Type B pancreatic cell (in vitro differentiated cells): ENCODE measurements at regions not wholly inside any gene's neighbourhood (a gene's known extent, or its start where the extent isn't known, plus 50 kb on each side); places are given as distances from the start of the nearest gene placed in this dataset.

Experiments
- DNase-seq: peaks from one replicate; pipeline ENCODE4 v3.0.0; 2021; ENCODE audit warnings: mixed read lengths; ENCODE audit not compliant: unreplicated experiment; ENCODE audit errors: extremely low spot score
- H3K27ac Mint-ChIP-seq: 2 replicates; pipeline ENCODE4 v1.8.0; 2021; ENCODE audit warnings: mild to moderate bottlenecking, mixed read lengths
- H3K27me3 Mint-ChIP-seq: 2 replicates; pipeline ENCODE4 v1.8.0; 2021; ENCODE audit warnings: mixed read lengths
- H3K36me3 Mint-ChIP-seq: 2 replicates; pipeline ENCODE4 v1.8.0; 2021; ENCODE audit warnings: mixed read lengths
- H3K4me1 Mint-ChIP-seq: one replicate; pipeline ENCODE4 v1.8.0; 2021; ENCODE audit warnings: mixed read lengths; ENCODE audit not compliant: unreplicated experiment
- H3K4me3 Mint-ChIP-seq: 2 replicates; pipeline ENCODE4 v1.8.0; 2021; ENCODE audit warnings: mild to moderate bottlenecking, mixed read lengths
- H3K9me3 Mint-ChIP-seq: 2 replicates; pipeline ENCODE4 v1.8.0; 2021; ENCODE audit warnings: mixed read lengths
- TF ChIP-seq, protein P1 (sequence below): fragments of 200-600 bp; sonication (generic); conservative IDR thresholded peaks from 2 replicates; pipeline ENCODE4 v1.5.0; 2021; ENCODE audit warnings: antibody characterized with exemption, mild to moderate bottlenecking

DNA sequence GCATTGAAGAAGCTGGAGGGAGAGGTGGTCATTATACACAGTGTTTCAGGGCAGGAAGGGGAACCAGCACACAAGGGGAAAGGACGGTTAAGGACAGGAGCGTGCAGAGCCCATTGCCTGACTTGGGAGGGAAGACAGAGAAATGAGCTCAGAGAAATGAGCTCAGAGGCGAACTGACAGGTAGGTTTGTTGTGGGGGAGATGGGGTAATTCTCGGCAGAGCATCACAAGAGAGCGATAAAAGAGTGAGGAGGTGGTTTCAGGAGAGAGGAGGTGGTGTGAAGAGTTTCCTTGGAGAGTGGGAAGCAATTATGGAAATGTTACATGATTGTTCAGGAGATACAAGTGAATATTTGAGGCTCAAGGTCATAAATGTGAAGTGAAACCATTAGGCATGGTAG is 61.0 kb downstream of the MRGPRX1 start:
- Mint-ChIP-seq H3K4me1 (no peaks in the 10 kb centered on the region), H3K27ac (no peak overlapping the region), H3K27me3 (peaks cover 32% of the 10 kb centered on the region), H3K36me3 (no peaks in the 10 kb centered on the region), H3K4me3 (no peak overlapping the region), H3K9me3 (no peaks in the 10 kb centered on the region)
- TF ChIP-seq, protein P1, sequence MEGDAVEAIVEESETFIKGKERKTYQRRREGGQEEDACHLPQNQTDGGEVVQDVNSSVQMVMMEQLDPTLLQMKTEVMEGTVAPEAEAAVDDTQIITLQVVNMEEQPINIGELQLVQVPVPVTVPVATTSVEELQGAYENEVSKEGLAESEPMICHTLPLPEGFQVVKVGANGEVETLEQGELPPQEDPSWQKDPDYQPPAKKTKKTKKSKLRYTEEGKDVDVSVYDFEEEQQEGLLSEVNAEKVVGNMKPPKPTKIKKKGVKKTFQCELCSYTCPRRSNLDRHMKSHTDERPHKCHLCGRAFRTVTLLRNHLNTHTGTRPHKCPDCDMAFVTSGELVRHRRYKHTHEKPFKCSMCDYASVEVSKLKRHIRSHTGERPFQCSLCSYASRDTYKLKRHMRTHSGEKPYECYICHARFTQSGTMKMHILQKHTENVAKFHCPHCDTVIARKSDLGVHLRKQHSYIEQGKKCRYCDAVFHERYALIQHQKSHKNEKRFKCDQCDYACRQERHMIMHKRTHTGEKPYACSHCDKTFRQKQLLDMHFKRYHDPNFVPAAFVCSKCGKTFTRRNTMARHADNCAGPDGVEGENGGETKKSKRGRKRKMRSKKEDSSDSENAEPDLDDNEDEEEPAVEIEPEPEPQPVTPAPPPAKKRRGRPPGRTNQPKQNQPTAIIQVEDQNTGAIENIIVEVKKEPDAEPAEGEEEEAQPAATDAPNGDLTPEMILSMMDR: no peak
- no peak for DNase-seq

DNA sequence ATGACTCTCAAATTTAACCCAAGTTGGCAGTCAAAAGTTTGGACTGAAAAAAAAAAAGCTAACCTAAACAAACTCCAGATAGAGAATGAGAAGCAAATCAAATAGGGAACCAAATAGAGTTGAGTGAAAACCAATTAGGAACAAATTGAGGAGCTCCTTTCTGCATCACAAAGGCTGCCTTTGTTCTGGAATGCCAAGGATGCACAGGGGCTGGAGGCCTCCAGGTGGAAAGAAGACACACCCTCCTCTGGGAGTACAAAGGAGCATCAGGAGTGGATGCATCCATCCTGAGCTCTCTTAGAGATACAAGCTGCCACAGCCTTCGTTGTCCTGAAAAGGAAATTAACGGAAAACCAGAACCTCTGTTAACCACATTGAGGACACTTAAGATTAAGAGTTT is 73.3 kb downstream of the MRGPRX1 start:
- Mint-ChIP-seq H3K4me1 (no peaks in the 10 kb centered on the region), H3K4me3 (no peak overlapping the region), H3K9me3 (no peaks in the 10 kb centered on the region), H3K36me3 (no peaks in the 10 kb centered on the region), H3K27me3 (peaks cover 53% of the 10 kb centered on the region), H3K27ac (no peak overlapping the region)
- TF ChIP-seq, protein P1: no peak
- no peak for DNase-seq

DNA sequence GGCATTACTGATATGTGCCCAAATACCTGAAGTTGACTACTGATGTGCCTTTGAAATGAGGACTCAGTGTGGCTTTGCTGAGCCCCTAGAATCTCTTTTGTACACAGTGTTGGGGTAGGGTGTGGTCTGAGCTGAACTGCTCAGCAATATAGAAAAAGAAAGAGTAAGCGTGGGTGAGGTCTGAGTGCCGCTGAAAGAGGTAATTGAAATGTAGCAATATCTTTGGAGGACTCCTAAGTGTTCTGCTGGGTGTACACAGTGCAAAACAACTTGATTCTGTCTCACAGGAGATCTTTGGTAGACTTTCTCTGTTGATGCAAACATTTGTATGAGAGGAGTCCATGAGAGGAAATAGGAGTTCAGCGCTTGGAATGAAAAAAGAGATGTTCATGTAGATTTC is 73.7 kb upstream of the PTPN5 start:
- Mint-ChIP-seq H3K36me3 (no peaks in the 10 kb centered on the region), H3K4me3 (no peak overlapping the region), H3K27ac (no peak overlapping the region), H3K9me3 (no peaks in the 10 kb centered on the region), H3K27me3 (peaks cover 53% of the 10 kb centered on the region), H3K4me1 (no peaks in the 10 kb centered on the region)
- TF ChIP-seq, protein P1: no peak
- no peak for DNase-seq

DNA sequence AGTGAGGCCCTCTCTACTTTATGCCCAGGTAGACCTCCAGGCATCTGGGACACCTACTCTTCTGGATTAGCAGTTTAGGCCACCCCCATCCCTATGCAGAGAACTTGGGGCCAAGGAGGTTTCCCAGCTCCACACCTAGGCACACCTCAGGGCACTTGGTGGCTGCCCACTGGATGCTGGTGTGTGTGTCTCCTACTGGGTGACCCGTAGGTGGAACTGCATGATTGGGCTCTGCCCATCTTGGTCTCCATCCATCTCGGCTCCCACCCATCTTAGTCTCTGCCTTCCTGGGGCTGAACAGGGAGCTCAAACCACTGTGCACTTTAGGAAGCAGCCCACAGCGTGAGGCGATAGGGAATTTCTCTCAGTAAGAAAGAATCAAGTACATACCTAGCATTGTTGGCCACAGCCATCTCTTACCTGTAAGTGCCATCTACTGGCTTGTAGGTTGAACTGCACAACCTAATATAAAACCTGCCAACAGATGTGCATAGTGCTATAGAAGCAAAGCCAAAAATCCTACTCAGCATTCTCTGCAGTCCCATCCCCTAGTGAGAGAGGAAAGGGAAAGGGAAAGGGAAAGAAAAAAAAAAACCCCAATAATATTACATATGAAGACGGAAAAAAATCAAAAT is 61.6 kb upstream of the PTPN5 start:
- H3K4me3 Mint-ChIP-seq: no peak overlapping the region
- TF ChIP-seq, protein P1: peak; percentile 72
- H3K9me3 Mint-ChIP-seq: peaks cover 4% of the 10 kb centered on the region
- no peak overlapping the region for H3K27ac Mint-ChIP-seq
- H3K36me3 Mint-ChIP-seq: no peaks in the 10 kb centered on the region
- peaks cover 39% of the 10 kb centered on the region for H3K27me3 Mint-ChIP-seq
- H3K4me1 Mint-ChIP-seq: no peaks in the 10 kb centered on the region
- no peak for DNase-seq

DNA sequence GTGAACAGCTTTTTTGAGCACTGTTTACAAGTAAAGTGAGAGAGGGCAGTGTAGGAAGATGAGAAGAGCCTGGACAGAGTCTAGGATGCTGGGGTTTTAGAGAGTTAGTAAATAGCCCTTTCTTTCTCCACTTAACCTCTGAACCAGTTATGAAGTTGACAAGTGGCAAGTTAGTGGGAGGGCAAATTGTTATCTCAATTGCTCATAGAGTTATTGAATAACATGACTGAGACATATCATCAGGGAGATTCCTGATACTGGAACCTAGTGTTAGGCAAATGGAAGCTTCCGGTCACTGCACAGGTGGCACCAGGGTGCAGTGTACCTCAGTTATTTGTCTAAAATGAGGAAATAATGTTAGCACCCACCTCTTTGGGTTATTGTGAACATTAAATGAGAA is 57.8 kb upstream of the PTPN5 start:
- Mint-ChIP-seq H3K9me3 (peaks cover 4% of the 10 kb centered on the region), H3K4me1 (no peaks in the 10 kb centered on the region), H3K36me3 (no peaks in the 10 kb centered on the region), H3K4me3 (no peak overlapping the region), H3K27ac (no peak overlapping the region), H3K27me3 (peaks cover 42% of the 10 kb centered on the region)
- TF ChIP-seq, protein P1: no peak
- DNase-seq: no peak
